ELR (cell line): ENCODE measurements at regions not wholly inside any gene's neighbourhood (a gene's known extent, or its start where the extent isn't known, plus 50 kb on each side); places are given as distances from the start of the nearest gene placed in this dataset.
A peak's percentile ranks its signal among the peaks of the same experiment; 100 is the strongest.
"Not testable (repeated sequence)": the region's sequence is repeated elsewhere in the genome, so short reads cannot be mapped to it uniquely, and the experiment has no call there.

Experiments
- DNase-seq: peaks from one replicate; pipeline ENCODE4 v3.0.0-alpha.2; 2015; ENCODE audit warnings: low read depth

DNA sequence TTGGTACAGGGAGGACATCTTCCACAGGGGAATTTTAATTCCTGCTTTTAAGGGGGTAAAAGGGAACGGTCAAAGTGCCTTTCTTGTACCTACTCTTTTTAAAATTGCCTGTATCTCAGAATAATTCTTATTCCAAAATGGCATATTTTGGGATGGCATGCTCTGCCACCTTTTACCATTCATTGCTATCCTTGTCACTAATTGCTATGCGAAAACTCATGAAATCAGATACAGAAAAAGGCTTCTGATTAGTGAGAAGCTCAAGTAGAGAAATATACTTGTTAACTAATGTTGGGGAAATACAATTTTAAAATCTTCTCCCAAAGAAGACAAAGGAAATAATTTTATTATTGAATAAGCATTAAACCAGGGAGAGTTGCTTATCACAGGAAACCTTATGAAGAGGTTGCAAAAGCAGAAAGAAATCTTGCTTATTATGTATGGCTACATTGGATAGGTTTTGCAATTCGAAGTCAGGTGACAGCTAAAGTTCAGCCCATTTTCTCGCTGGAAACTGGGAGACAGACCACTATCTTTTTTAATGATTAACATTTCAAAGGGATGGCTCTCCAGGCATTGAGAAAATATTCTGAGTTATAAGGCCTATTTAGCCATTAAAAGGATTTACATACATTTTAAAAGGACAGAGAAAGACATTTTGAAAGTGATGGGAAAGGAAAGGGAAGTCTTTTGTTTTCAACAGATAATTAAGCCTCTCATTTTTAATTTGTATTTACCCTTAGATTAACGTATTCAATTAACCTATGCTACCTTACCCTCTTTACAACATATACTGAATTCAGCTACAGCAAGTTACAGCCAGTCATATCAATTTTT is 110.3 kb upstream of the PRSS16 start:
- no peak for DNase-seq

DNA sequence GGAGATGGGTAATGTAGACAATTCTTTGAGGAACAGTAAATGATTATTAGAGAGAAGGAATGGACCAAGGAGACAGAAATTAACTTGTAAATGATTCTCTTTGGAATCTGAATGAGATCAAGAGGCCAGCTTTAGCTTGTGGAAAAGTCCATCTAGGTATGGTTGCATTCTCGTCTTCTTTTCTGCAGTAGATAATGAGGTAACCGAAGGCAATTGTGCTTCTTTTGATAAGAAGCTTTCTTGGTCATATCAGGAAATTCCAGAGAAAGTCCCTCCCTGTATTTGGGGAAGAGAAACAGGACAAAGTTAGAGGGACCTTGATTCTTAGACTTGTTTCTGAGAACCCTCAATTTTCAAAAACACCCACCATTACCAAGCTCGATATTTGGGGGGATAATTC is 109.1 kb upstream of the PRSS16 start:
- DNase-seq, result no peak

DNA sequence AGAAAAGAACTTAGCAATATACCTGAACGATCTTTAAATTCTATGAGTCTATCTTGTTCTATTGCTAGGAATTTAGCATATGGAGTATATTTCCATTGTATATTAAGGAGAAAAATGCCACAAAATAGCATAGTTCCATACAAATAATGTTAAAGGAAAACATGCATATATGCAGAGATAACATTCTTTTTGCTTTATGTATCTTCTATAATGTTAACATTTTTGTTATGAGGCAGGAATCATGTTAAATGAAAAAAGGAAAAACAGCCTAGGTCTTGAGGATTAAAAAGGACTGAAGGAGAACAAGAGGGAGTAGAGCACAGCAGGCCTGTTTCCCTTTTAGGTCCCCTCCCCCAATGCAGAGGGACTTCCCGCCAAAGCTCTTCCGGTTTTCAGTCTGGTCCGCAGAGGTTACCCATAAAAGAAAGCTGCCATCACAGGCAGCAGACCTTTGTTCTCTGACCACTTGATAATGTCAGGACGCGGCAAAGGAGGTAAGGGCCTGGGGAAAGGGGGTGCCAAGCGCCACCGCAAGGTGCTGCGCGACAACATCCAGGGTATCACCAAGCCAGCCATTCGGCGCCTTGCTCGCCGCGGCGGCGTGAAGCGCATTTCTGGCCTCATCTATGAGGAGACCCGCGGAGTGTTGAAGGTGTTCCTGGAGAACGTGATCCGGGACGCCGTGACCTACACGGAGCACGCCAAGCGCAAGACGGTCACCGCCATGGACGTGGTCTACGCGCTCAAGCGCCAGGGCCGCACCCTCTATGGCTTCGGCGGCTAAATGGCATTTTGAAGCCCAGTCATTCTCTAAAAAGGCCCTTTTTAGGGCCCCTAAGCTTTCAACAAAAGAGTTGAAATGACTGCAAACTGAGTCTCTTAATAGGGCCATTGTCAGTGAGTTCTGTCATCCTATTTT is 108.4 kb upstream of the PRSS16 start:
- DNase-seq, result peak; percentile 83

DNA sequence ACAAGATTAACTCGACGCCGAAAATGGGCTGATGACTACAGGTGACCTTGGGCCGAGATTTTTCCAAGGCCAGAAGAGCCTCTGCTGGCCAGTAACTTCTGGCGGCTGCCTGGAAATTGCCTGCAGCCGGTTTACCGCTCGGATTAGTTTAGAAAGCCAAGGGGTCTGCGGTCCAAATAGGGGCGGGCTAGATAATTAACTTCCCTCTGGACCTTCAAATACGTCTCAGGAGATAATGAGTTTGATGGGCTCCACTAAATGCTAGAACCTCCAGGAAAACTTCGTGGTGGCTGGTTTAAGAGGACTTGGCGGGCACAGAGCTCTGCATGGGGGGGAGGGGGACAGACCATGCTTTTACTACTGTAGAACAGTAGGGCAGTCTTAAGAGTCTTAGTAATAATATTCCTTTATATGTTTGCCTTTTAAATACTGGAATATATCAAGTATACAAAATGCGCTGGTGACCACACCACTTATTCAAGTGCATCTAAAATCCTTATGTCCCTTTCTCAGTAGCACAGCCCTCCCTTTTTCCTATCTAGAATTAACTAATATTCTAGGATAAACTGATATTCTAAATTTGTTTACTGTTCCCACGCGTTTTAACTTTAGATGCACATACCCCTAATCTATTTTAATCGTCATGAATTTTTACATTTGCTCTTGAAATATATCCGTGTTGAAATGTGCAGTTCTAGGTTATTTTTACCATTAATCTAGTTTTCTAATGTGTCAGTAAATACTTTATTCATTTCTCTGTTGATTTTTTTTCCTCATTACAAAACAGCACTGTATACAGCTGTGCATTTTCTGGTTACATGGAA is 107.5 kb upstream of the PRSS16 start:
- DNase-seq, result peak; percentile 53

DNA sequence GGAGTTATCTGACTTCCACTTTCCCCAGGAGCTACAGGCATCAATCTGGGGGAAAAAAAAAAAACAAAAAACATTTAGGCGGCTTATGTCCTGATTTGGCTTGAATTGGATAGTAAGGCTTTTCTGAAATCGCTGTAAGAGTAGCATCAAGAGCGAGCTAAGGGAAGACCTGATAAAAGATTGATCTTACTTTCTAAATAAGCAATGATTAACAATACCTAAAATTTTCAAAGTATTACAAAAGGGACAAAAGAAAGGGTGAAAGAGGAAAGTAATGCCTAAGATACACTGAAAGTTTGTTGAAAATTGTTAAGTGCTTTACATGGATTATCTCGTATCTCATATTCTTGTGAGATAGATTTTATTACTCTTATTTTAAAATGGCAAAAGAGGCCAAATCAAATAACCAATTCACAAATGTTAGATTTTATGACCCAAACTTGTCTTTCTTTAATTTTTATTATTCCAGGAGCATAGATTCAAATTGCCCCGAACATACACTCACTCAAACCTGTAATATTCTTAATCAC is 106.4 kb upstream of the PRSS16 start:
- no peak for DNase-seq

DNA sequence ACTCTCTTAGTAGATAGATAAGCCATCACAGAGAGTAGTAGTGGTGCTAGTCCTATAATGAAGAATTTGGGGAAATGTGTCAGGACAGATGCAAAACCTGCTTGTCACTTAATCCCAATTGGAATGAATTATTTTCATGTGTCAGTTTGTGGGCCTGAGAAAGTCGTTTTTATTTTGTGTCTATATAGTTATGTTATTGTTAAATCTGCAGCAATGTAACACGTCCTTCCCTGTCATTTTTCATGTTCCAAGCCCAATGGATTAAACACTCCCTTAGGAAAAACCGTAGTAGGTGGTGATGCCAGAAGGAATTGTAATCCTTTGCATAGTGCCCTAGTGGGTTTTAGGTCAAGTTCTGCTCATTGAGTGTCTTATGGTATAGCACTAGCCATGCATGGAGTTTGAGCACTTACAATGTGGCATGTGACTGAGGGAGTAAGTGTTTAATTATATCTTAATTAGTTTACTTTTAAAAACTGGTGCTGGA is 105.9 kb upstream of the PRSS16 start:
- no peak for DNase-seq

DNA sequence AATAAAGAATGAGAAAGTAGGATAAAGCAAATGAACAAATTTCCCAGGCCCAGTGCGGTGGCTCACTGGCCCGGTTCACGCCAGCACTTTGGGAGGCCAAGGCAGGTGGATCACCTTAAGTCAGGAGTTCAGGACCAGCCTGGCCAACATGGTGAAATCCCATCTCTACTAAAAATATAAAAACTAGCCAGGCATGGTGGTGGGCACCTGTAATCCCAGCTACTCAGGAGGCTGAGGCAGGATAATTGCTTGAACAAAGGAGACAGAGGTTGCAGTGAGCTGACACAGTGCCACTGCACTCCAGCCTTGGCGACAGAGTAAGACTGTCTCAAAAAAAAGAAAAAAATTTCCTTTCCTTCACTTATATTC is 104.5 kb upstream of the PRSS16 start:
- not testable (repeated sequence) for DNase-seq

DNA sequence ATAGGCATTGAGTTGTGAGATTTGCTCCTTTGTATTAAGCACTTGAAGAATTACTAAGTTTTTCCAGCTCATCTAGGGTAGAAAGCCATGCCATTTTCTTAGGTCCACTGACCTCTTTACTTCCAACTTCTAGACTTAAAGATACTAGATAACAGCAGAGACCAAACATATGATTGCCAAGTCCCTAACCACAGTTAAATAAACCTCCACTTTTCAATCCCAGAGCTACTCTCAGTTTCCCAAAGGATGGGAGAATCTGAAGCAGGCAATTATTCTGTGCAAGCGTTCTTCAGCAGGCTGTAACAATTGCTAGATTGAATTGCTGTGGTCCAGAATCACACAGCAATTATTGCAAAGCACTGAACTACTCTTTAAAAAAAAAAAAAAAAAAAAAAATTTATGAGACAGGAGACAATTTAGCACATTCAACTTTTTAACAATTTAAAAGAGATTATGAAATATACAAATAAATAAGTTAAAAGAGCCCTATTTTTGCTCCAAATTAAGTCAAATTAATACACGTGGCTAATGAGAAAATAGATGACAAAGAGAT is 104.0 kb upstream of the PRSS16 start:
- no peak for DNase-seq

DNA sequence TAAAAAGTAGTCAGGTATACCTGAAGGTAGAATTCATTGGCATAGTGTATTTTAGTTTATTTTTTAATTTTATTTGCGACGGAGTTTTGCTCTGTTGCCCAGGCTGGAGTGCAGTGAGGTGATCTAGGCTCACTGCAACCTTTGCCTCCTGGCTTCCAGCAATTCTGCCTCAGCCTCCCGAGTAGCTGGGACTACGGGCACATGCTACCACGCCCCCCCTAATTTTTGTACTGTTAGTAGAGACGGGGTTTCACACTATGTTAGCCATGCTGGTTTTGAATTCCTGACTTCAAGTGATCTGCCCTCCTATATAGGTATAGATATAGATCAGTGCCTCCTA is 102.8 kb upstream of the PRSS16 start:
- peak; percentile 33 for DNase-seq

DNA sequence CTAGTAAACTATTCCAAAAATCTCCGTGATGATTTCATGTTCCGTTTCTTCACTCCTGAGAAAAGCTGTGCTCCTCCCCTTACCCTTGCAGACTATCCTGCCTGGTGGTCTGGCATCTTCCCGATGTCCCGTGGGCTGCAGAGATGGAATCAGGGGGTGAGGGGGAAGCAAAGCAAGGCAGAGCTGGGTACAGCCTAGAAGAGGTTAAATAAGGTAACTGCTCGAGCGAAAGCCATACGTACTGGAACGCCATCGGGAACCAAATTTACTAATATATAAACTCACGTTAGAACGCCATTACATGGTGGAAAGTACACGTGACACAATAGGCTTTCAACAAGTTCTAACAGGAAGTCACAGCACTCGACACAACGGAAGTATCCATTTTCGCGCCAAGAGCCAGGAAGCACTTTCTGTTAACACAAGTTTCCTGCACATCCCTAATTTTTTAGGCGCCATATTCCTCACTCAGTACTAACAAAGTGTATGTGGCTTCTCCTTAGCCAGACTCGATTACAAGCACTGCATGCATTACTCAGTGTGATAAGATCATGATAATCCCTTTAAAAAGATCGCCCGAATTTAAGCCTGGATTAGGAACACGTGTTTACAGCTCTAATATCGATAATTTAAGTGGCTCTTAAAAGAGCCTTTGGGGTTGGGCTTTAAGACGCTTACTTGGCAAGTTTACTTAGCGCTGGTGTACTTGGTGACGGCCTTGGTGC is 101.6 kb upstream of the PRSS16 start:
- peak; percentile 94 for DNase-seq

DNA sequence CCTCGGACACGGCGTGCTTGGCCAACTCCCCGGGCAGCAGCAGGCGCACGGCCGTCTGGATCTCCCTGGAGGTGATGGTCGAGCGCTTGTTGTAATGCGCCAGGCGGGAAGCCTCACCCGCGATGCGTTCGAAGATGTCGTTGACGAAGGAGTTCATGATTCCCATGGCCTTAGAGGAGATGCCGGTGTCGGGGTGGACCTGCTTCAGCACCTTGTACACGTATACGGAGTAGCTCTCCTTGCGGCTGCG is 101.1 kb upstream of the PRSS16 start:
- not testable (repeated sequence) for DNase-seq

DNA sequence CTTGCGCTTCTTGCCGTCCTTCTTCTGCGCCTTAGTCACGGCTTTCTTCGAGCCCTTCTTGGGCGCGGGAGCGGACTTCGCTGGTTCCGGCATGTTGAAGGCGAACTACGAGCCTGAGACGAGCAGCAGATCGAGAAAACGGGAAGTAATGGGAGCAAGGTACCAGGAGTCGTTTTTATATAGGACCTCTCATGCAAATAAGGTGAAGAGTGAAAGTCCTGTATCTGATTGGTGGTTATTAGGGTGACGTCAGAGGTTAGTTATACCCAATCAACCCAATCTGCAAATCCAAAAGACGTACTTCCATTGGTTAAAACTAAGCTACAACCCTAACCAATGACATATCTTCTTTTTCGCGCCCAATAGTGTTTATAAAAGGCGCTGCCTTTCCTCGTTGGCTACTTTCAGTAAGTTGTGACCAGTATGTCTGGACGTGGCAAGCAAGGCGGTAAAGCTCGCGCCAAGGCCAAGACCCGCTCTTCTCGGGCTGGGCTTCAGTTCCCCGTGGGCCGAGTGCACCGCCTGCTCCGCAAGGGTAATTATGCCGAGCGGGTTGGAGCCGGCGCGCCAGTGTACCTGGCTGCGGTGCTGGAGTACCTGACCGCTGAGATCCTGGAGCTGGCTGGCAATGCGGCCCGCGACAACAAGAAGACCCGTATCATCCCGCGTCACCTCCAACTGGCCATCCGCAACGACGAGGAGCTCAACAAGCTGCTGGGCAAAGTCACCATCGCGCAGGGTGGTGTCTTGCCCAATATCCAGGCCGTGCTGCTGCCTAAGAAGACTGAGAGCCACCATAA is 100.6 kb upstream of the PRSS16 start:
- peak; percentile 99 for DNase-seq

DNA sequence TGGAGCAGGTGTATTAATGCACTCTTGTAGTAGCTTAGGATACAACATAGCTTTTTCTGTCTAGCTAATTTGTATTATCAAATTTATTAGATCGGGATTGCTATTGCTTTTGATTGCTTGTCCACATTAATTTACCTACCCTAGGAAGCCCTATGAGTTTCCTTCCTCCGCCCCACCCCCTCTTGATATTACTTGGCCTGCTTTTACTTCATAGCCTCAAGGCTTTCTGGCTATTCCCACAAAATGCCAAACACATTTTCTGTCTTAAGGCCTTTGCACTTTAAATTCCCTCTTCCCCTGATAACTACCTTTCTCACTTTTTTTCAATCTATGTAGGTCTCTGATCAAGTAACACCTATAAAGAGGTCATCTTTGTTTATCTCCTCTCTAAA is 99.1 kb upstream of the PRSS16 start:
- DNase-seq, result peak; percentile 44

DNA sequence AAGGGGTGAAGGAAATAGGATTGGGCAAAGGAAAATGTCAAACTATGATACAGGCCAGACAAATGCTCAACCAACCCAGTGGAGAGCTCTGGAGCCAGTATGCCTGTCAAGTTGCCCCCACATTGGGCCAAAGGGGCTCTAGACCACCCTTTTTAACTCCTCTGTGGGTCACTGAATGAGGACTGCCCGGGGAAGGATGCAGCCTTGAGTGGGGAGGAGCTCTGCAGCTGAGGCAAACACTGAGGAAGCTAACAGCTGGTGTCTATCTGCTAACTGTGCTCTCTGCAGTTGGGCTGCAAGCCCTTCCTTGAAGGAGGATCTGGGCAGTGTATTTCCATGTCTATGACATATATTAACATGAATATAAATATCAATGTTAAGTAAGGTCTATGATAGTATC is 98.4 kb upstream of the PRSS16 start:
- no peak for DNase-seq

DNA sequence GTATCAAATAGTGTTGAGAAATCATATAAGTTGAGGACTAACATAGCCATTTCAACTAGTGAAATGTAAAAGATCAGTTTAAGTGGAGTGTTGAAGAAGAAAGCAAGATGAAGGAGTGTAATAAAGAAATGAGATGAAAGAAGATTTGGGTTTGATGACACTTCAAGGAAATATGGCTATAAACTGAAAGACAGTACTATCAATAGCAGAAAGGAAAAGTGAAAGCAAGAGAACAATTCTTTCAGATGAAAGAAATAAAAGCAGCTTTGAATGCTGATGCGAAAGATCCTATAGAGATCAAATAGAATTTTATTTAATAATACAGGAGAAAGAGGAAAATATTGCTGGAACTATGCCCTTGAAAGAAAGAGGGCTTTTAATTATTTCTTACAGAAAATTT is 92.8 kb upstream of the PRSS16 start:
- no peak for DNase-seq

DNA sequence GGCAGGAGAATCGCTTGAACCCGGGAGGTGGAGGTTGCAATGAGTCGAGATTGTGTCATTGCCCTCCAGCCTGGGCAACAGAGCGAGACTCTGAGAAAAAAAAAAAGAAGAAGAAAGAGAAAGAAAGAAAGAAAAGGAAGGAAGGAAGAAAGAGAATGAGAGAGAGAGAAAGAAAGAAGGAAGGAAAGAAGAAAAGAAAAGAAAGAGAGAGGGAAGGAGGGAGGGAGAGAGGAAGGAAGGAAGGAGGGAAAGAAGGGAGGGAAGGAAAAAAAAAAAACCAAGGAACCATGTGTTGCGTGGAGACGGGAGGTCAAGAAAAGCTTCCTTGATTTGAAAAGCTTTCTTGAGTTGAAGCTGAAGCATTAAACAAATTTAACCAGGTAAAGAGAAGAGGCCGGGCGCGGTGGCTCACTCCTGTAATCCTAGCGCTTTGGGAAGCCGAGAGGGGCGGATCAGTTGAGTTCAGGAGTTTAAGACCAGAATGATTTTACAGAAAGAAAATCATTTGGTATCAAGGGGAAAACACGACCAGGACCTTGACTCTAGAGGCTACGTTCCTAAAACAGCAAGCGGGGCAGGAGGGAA is 90.5 kb upstream of the PRSS16 start:
- DNase-seq, result peak; percentile 37

DNA sequence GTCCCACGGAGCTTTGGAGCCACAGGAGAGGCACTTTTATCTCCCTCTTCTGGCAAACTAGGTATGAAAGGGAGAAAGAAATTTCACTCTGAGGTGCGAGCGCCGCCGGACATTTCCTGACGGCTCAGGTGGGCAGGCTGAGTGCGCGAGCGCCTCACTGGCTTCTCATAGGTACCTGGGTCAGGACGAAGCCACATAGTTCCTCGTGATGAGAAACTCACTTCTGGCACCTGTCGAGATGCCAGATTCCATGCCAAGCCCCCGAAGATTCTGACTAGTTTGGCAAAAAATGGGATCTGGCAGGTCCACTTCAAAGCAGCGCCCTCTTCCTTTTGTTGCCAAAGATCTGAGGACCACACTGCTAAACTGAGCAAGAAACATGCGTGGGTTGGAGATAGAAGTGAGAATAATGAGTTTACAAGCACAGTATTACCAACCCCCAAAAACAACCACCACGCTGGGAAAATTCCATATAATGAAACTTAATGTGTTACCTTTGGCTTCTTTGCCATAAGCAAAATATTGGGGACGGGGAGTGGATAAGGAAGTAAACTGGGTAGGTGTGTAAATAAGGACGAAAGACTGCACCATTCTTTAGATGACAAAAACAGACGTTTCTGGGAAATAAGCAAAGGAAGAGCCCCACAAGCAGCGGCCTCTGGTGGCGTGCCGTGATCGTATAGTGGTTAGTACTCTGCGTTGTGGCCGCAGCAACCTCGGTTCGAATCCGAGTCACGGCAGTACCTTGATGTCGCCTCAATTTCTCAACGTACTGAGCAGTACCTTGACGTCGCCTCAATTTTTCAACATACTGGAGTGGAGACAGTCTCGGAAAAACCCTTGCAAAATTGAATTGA is 89.8 kb upstream of the PRSS16 start:
- peak; percentile 91 for DNase-seq

DNA sequence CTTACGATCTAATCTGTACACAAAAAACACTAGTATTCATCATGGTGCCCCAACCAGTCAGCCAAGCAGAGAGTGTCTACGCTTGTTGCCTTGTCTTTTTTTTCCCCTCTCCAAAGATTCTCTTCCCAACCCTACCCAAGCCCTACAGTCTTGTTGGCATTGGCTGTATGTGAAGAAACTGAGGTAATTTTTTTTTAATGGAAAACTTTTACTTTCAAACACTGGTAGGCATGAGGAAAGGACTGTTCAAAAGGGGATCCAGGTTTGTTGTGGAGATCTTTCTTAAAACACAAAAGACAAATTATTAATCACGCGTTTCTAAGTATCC is 89.2 kb upstream of the PRSS16 start:
- DNase-seq, result no peak

DNA sequence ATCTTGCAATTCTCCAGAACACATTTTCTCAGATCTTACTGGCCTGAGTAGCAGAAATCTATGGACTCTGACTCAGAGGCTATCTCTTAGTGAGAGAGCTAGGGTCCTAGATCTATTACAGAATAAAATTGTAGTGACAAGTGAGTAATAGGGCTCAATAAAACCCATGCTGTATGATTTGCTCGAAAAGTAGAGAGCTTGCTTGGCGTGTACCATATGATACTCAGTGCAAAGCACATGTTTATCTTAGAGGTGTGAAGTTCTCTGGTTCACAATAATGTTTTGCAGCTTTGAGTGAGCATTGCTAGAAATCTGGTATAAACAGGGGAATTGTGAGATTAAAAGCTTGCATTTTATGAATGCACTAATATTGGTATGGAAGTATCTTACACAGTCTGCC is 87.8 kb upstream of the PRSS16 start:
- no peak for DNase-seq
